DOHH2 (cell line): ENCODE measurements at regions not wholly inside any gene's neighbourhood (a gene's known extent, or its start where the extent isn't known, plus 50 kb on each side); places are given as distances from the start of the nearest gene placed in this dataset.

Source experiments
- H3F3A ChIP-seq: fragments of 200-600 bp; sonication (generic), shearing (Covaris generic); 2 replicates; pipeline ENCODE4 v1.6.0; 2016; ENCODE audit warnings: antibody characterized with exemption, mild to moderate bottlenecking; ENCODE audit not compliant: control insufficient read depth, insufficient read depth
- H3K27ac ChIP-seq: fragments of 200-600 bp; sonication (generic); 2 replicates; pipeline ENCODE4 v1.5.1; 2014; ENCODE audit warnings: low read depth, mild to moderate bottlenecking, low read length, moderate library complexity
- H3K27me3 ChIP-seq: fragments of 200-600 bp; sonication (generic); 2 replicates; pipeline ENCODE4 v1.6.1; 2014; ENCODE audit warnings: mild to moderate bottlenecking, low read length, mixed read lengths; ENCODE audit not compliant: control insufficient read depth
- H3K36me3 ChIP-seq: fragments of 200-600 bp; sonication (generic); 2 replicates; pipeline ENCODE4 v1.6.1; 2014; ENCODE audit warnings: mild to moderate bottlenecking, low read length, moderate library complexity, mixed read lengths; ENCODE audit not compliant: control insufficient read depth
- H3K4me1 ChIP-seq: fragments of 200-600 bp; sonication (generic); 2 replicates; pipeline ENCODE4 v1.6.1; 2014; ENCODE audit warnings: mild to moderate bottlenecking, low read length, mixed read lengths; ENCODE audit not compliant: control insufficient read depth
- H3K4me2 ChIP-seq: fragments of 200-600 bp; sonication (generic); 2 replicates; pipeline ENCODE4 v1.6.0; 2014; ENCODE audit warnings: mild to moderate bottlenecking, low read length, moderate library complexity
- H3K4me3 ChIP-seq: fragments of 200-600 bp; sonication (generic); 2 replicates; pipeline ENCODE4 v1.5.1; 2014; ENCODE audit warnings: mild to moderate bottlenecking, low read length, mixed read lengths
- H3K79me2 ChIP-seq: fragments of 200-600 bp; sonication (generic); 2 replicates; pipeline ENCODE4 v1.6.1; 2014; ENCODE audit warnings: mild to moderate bottlenecking, low read length, mixed read lengths; ENCODE audit not compliant: control insufficient read depth
- H3K9me2 ChIP-seq: fragments of 200-600 bp; sonication (generic); replicated peaks from 2 replicates; pipeline ENCODE4 v1.6.1; 2014; ENCODE audit warnings: mild to moderate bottlenecking, low read length, mixed read lengths; ENCODE audit not compliant: control insufficient read depth
- H3K9me3 ChIP-seq: fragments of 200-600 bp; sonication (generic); 2 replicates; pipeline ENCODE4 v1.6.1; 2014; ENCODE audit warnings: antibody characterized with exemption, low read length, mixed read lengths; ENCODE audit not compliant: control insufficient read depth, insufficient read depth
- H4K20me1 ChIP-seq: fragments of 200-600 bp; sonication (generic); 2 replicates; pipeline ENCODE4 v1.6.0; 2014; ENCODE audit warnings: low read depth, mild to moderate bottlenecking, antibody characterized with exemption, low read length, moderate library complexity; ENCODE audit not compliant: control insufficient read depth, insufficient read depth
- EZH2phosphoT487 ChIP-seq: fragments of 200-600 bp; sonication (generic); IDR thresholded peaks from 2 replicates; pipeline ENCODE4 v1.6.1; 2017; ENCODE audit warnings: borderline replicate concordance, mild to moderate bottlenecking, antibody characterized with exemption, low read length, moderate library complexity, mixed read lengths
- TF ChIP-seq, protein P1 (sequence below): fragments of 200-600 bp; sonication (generic); IDR thresholded peaks from one replicate; pipeline ENCODE4 v1.5.1; 2014; ENCODE audit warnings: antibody characterized with exemption, mild to moderate bottlenecking, low read depth, low read length; ENCODE audit not compliant: poor library complexity, severe bottlenecking

DNA sequence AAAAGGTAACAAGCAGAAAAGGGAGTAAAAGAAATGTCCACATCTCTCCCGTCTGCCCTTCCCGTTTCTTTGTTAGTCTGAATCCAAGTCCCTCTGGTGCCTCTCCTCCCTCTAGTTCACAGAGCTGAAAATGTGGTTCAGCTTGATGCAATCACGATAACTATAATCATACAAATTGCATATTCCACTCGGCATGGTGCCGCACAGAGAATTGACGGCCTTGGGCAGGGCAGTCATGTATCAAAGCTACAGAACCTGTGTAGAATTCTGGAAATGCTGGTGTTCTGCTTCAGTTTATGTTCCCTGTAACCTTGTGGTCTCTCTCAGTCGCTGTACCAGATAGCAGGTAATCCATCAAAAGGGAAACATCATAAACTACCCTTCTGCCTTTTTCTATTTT, 562.9 kb upstream of the CBLB start:
- no peak overlapping the region for H3K27ac ChIP-seq
- H4K20me1 ChIP-seq = no peaks in the 10 kb centered on the region
- no peak overlapping the region for H3K4me3 ChIP-seq
- no peaks in the 10 kb centered on the region for H3K27me3 ChIP-seq
- no peaks in the 10 kb centered on the region for H3K9me3 ChIP-seq
- no peaks in the 10 kb centered on the region for H3K36me3 ChIP-seq
- H3K4me1 ChIP-seq = no peaks in the 10 kb centered on the region
- H3F3A ChIP-seq = no peaks in the 10 kb centered on the region
- no peak overlapping the region for H3K4me2 ChIP-seq
- TF ChIP-seq EZH2phosphoT487 = no peak
- TF ChIP-seq, protein P1, sequence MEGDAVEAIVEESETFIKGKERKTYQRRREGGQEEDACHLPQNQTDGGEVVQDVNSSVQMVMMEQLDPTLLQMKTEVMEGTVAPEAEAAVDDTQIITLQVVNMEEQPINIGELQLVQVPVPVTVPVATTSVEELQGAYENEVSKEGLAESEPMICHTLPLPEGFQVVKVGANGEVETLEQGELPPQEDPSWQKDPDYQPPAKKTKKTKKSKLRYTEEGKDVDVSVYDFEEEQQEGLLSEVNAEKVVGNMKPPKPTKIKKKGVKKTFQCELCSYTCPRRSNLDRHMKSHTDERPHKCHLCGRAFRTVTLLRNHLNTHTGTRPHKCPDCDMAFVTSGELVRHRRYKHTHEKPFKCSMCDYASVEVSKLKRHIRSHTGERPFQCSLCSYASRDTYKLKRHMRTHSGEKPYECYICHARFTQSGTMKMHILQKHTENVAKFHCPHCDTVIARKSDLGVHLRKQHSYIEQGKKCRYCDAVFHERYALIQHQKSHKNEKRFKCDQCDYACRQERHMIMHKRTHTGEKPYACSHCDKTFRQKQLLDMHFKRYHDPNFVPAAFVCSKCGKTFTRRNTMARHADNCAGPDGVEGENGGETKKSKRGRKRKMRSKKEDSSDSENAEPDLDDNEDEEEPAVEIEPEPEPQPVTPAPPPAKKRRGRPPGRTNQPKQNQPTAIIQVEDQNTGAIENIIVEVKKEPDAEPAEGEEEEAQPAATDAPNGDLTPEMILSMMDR = no peak
- no peaks in the 10 kb centered on the region for H3K79me2 ChIP-seq
- H3K9me2 ChIP-seq = no peaks in the 10 kb centered on the region

DNA sequence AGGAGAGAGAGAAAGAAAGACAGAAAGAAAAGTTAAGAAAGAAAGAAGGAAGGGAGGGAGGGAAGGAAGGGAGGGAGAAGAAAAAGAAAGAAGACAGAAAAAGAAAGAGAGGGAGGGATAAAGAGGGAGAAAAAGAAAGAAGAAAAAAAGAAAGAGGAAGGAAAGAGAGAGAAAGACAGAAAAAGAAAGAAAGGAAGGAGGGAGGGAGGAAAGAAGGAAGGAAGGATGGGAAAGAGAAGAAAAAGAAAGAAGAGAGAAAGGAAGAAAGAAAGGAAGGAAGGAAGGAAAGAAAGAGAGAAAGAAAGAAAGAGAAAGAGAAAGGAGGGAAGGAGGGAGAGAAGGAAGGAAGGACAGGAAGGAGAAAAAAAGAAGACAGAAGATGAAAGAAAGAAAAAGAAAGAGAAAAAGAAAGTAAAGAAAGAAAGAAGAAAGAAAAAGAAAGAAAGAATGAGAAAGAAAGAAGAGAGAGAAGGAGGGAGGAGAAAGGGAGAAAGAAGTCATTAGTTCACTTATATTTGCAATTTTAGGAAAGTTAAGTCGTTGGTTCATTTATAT, 567.2 kb upstream of the CBLB start:
- H3K9me2 ChIP-seq = no peaks in the 10 kb centered on the region
- no peaks in the 10 kb centered on the region for H3K27me3 ChIP-seq
- no peaks in the 10 kb centered on the region for H3K36me3 ChIP-seq
- TF ChIP-seq, protein P1 = no peak
- TF ChIP-seq EZH2phosphoT487 = no peak
- H3K4me3 ChIP-seq = no peak overlapping the region
- no peaks in the 10 kb centered on the region for H3F3A ChIP-seq
- H3K79me2 ChIP-seq = no peaks in the 10 kb centered on the region
- no peak overlapping the region for H3K27ac ChIP-seq
- no peaks in the 10 kb centered on the region for H3K4me1 ChIP-seq
- H3K9me3 ChIP-seq = no peaks in the 10 kb centered on the region
- no peak overlapping the region for H3K4me2 ChIP-seq
- H4K20me1 ChIP-seq = no peaks in the 10 kb centered on the region

DNA sequence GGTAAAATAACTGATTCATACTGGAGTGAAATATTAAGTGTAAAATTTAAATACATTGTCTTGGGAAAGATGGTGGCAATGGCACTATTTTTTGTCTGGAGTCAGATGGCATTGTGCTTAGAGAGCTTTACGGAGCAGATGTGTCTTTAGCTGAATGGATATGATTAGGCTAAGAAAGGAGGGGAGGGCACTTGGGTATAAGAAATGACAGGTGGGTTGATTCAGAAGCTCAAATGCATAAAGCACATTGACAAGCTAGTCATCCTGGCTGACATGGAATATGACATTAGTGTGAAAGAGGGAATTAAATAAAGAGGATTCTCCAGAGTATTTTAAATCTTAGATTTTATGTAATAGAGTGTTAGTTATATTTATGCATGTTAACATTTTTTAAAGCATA, 570.1 kb upstream of the CBLB start:
- H3K27ac ChIP-seq = no peak overlapping the region
- no peaks in the 10 kb centered on the region for H3K27me3 ChIP-seq
- H4K20me1 ChIP-seq = no peaks in the 10 kb centered on the region
- H3K9me2 ChIP-seq = no peaks in the 10 kb centered on the region
- no peaks in the 10 kb centered on the region for H3K79me2 ChIP-seq
- H3K9me3 ChIP-seq = no peaks in the 10 kb centered on the region
- TF ChIP-seq, protein P1 = no peak
- no peak for TF ChIP-seq EZH2phosphoT487
- no peak overlapping the region for H3K4me3 ChIP-seq
- no peaks in the 10 kb centered on the region for H3F3A ChIP-seq
- no peaks in the 10 kb centered on the region for H3K4me1 ChIP-seq
- no peaks in the 10 kb centered on the region for H3K36me3 ChIP-seq
- no peak overlapping the region for H3K4me2 ChIP-seq
